OCI-LY3 (cell line): ENCODE measurements at regions not wholly inside any gene's neighbourhood (a gene's known extent, or its start where the extent isn't known, plus 50 kb on each side); places are given as distances from the start of the nearest gene placed in this dataset.

Source experiments
- CTCF ChIP-seq: fragments of 200-600, 300-600 bp; sonication (generic); IDR thresholded peaks from 2 replicates; pipeline ENCODE4 v1.5.1; 2014; ENCODE audit warnings: antibody characterized with exemption, low read length, low read depth
- EZH2phosphoT487 ChIP-seq: fragments of 200-600 bp; shearing (Covaris generic); IDR thresholded peaks from 2 replicates; pipeline ENCODE4 v1.6.1; 2018; ENCODE audit warnings: antibody characterized with exemption, mixed run types, low read depth

- no peak for TF ChIP-seq CTCF
- no peak for TF ChIP-seq EZH2phosphoT487
These were observed 94.9 kb upstream of the IGSF21 start for GRCh38 chr1:18012686-18013085.
